Esophagus mucosa (tissue), 1 donor: ENCODE measurements at regions not wholly inside any gene's neighbourhood (a gene's known extent, or its start where the extent isn't known, plus 50 kb on each side); places are given as distances from the start of the nearest gene placed in this dataset.

Experiments used
- ATAC-seq: fragments of 200-7000 bp; cut with Tn5 transposase; one replicate; pipeline ENCODE4 v1.9.1; 2020
- donor health status: DM: yes; HTN: yes; CAD: no.

DNA sequence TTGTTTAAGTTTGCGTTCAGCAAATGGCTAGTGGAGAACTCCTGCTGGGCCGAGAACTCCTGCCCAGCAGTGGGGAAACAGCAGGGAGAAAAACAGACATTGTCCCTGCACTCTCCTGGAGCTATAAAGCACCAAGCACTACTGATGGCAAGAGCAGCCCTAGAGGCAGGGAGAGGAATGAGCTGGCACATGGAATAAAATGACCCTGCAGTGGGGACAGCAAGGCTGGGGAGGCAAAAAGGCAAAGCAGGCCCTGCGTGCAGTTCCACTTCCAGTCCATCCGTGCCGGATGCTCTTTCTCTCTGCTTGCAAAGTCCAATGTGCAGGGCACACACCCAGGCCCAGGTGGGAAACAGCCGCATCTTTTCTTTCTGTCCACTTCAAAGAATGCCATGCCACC lies 415.5 kb downstream of the LRATD1 start:
- no peak for ATAC-seq

DNA sequence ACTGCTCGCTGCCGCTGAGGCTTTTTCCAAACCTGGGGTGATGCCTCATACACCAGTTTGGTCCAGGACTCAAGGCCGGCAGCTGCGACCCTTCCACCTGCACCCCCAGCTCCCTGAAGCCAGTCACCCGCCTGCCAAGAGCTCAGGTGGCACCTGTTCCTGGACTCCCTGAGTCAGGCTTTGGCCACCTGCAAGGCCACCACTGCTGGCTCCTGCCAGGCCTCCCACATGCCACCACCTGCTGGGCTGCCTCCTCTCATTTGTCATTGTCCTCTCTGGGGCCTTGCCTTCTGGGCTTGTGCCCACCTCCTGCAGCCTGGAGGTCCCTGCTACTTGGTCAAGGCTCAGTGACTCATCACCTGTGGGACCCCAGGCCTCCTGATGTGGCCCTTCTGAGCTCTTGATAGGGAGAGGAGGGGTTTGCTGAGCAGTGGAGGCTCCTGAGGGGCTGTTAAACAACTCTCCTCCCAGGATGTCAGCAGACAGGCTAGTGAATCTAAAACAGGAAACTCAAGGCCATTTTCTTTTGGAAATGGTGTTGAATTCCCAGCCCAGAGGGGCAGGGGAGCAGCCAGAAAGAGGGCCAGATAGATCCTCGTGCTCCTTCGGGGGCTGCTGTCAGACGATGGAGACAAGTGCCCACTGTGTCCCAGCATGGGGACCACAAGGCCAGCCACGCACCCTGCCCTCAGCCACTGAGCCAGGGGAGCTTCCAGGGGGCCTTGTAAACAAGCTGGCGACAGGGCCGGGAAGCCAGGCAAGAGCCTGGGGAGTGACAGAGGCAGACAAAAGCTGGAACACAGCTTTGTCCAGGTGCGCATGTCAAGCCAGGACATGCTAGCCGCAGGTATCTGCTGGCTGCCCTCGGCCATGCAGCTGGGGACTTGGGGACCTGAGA lies 416.8 kb downstream of the LRATD1 start:
- ATAC-seq, result no peak

DNA sequence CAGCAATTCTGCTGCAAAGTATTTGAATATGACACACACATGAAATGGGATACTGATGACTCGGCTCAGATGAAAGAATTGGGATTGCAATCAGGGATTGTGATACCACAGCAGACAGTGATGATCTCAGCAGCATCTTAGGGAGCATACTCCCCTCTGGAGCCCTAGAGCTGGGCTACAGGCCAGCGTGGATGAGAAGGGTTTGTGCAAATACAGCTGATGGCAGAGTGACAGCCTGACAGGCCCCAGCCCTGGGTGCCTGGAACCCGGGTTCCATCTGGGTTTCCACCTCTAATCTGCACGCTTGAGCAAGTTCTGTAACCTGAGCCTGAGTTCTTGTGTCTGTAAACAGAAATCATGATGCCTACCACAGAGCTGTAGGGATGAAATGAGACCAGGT lies 418.0 kb downstream of the LRATD1 start:
- no peak for ATAC-seq

DNA sequence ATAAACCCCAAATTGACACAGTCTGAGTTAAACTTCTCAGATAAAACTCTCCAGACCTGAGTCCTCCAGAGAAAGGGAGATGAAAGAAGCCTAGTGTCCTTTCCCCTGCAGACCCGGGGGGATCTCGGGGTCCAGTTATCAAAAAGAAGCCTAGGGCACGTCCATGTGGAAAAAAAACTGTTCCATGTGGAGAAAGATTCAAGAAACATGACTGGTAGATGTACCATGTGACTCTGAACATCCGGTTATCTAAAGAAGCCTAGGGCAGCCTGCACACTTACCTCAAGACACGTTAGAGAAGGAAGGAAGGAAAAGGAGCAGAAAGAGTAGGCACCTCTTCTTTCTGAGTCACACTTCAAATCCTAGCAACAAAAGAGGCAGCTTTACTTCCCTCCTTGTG lies 421.0 kb downstream of the LRATD1 start:
- ATAC-seq, result no peak

DNA sequence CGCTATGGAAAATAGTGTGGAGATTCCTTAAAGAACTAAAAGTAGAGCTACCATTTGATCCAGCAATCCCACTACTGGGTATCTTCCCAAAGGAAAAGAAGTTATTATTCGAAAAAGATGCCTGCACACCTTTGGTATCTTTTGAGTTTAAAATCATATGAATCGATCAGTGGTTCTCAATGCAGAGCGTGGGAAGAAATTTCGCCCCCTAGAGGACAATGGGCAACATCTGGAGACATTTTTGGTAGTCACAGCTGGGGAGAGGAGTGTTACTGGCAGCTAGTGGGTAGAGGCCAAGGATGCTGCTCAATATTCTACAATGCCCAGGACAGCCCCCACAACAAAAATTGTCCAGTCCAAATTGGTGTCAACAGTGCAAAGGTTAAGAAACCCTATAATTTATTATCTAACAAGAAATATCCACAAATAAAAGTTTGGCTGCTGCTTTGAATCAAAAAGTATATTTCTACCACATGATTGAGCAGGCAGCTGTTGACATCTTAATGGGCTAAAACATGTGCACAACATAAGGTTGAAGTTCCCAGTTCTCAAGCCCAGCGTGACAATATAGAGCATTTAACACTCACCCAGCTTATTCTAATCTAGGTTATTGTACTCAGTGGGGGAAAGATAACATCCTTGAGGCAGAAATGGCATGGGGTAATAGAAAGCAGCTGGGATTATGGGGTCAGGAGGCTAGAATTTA lies 425.7 kb downstream of the LRATD1 start:
- ATAC-seq, result no peak

DNA sequence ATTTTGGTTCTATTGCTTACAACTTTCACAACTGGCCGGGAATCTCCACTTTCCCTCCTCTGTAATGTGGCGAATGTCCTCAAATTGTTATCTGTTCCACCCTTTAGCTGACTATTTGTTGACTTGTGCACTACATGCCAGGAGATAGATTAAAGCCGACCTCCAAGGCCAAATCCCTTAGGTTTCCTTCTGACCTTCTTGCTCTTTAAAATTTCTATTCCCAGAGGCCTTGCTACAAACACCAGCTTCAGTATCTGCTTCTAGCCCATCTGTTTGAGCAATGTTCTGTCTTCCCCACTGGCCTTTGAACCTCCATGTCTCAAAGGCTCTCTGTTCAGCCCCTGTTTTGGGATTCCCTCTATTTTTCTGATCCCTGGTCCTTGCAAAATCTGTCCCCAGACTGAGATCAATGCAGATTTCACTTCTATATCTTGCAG lies 426.2 kb downstream of the LRATD1 start:
- ATAC-seq, result no peak

DNA sequence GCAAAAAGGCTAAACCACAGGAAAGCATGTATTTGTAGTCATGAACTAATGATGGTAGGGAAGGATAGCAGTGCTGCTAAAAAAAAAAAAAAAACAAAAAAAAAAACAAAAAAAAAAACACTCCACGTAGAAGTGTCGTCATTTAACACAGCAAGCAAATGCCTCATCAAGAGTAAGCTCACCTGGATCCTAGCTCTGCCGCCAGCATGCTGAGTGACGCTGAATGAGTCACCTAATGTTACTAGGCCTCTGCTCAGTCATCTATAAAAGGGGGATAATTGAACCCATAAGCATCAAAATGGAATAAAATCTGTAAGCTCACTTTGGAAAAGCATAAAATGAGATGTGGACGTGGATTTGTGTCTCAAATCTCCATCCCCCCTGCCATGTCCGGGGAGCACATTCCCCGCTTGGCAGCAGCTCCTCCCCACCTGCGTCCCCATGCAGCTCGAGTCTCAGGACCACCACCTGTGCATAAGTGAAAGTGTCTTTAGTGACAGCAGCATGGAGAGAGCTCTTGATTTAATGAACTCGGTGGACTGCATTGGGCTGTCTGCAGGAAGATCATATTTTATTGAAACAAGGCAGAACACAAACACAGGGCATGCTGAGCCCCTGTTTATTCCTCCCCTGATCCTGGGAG lies 427.5 kb downstream of the LRATD1 start:
- peak; percentile 62 for ATAC-seq

DNA sequence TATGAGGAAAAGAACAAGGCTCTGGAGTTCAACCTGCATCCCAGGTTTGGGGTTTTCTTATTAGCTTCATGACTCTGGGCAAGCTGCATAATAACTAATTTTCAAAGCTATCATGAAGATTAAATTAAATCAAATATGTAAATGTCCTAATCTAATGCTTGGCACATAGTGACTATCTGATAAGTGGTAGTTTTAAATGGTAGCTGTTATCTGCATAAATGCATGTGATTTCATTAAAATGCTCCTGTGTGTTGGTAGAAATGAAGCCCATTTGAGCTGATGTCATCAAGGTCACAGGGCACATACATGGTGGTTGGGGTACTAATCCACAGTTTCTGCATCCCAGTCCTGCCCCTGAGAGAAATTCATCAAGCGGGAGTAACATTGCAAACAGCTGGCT lies 428.8 kb downstream of the LRATD1 start:
- no peak for ATAC-seq

DNA sequence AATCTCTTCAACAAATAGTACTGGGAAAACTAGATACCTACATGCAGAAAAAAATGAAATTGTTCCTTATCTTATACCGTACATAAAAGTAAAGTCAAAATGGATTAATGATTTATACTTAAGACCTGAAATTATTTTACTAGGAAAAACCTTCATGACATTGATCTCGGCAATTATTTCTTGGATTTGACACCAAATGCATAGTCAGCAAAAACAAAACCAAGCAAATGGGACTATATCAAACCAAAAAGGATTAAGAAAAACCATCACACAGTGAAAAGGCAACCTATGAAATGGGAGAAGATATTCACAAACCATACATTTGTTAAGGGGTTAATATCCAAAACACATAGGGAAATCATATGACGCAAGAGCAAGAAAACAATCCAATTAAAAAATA lies 433.6 kb downstream of the LRATD1 start:
- no peak for ATAC-seq

DNA sequence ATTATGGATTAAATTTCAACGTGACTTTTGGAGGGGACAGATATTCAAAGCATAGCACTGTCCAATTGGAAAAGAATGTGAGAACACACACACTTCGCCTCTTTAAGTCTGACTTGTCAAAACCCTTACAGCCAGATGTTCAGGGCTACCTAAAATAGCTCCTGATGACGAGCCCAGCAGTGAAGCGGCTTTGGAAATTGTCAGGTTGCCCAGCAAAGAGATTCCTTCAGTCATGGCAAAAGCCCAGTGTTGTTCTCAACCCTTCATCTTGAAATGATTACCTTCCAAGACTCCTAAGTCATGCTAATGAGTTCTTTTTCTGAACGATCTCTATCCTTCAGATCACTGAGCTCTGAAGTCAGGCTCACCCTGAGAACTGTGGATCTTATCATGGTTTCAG lies 436.6 kb downstream of the LRATD1 start:
- ATAC-seq, result no peak

DNA sequence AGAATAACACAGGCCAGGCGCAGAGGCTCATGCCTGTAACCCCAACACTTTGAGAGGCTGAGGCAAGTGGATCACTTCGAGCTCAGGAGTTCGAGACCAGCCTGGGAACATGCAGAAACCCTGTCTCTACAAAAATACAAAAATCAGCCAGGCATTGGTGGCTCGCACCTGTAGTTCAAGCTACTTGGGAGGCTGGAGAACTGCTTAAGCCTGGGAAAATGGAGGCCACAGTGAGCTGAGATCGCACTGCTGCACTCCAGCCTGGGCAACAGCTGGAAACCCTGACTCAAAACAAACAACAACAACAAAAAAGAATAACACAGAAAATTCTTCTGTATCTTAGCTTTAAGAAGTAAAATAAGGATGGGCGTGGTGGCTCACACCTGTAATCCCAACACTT lies 440.3 kb downstream of the LRATD1 start:
- ATAC-seq, result no peak

DNA sequence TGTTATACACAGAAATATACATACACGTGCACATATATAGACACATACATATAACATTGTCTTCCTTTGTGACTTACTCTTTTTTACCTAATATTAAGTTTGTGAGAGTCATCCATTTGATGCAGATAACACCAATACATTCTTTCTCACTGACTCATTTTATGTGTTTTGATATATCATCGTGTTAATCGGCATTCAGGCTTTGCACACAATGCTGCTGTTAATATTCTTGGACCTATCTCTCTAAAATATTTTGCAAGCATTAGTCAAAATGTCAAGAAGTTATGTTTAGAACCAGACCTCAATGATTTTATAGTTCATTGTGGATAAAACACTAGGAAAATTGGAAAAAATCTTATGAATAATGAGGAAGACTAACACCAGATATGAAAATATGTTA lies 441.1 kb downstream of the LRATD1 start:
- ATAC-seq, result no peak

DNA sequence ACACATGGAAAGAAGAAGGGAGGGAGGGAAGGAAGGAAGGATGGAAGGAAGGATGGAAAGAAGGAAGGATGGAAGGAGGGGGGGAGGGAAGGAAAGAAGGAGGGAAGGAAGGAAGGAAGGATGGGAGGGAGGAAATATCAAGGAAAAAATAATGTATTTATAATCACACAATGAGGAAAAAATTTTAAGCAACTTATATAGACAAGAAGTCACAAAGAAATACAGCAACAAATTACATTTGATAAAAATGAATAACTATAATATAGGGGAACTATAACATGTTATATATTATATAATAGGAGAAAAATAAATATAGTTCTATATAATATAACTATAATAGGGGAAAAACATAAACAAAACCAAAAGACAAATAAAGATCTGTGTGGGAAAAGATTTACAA lies 441.8 kb downstream of the LRATD1 start:
- no peak for ATAC-seq

DNA sequence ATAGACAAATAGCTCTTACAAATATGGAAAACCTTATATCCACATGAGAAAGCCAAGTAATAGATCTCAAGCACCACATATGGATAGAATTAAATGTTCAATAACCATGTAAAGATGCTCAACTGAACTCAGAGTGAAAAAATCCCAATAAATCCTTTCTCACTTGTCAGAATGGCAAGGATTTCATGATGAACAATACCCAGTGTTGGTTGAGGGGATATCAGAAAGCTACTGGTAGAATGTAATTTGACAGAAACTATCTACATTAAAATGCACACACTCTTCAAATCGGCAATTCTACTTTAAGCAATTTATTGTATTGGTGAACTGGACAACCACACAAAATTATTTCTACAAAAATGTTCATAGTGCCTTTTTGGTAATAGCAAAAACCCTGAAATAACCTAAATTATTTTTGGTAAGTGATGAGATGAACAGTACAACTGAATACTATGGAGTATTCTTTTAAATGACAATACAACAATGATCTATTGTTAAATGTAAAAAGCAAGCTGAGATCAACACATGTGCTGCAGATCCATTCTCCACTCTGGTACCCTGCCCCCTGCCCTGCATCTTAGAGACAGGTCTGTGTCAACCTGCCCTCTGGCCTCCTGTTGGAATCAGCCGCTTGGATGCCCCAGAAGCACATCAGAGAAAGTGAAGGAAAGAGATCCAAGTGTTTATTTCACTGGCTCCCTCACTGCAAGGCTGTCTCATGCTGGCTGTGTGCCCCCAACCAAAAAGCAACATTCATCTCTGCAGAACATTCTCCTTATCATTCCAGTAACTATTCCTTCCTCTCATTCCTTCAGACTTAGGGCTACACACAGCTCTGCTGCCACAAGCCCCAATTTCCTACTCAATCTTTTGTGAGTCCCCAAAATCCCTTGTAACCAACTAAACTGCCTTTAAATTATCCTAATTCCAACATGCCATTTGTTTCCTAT lies 442.5 kb downstream of the LRATD1 start:
- ATAC-seq, result no peak

DNA sequence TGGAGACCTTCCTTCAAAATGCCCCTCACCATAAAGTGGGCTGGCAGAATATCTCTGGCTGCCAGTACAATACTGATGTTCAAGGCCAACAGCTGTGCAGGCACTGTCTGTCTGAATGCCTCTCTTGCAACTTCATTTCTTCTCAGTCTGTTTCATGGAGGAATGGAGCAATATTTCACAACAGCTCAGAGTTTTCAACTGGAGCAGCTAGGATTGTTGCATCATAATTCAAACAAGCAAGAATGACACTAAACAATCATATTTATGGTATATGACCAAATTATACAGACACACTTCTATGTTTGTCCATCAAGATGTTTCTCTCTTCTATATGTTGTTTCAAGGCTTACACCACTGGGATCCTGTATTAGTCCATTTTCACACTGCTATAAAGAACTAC lies 444.2 kb downstream of the LRATD1 start:
- ATAC-seq, result no peak

DNA sequence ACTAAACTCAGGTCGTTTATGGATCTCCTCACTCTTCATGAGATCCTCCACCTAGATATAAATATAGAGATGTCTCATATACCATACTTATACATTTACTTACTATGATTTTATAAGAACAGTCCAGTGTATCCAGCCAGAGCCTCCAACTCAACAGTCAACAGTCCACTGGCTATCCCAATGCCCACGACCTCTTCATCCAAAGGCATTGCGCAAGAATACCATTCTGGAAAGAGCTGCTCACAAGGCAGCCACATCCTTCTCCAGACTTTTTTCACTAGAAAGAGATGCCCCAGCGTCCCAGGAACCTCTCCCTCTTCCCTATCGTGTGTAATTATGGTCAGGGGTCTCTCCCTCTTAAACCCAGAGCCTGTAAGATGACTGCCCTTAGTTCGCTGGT lies 448.8 kb downstream of the LRATD1 start:
- ATAC-seq, result no peak

DNA sequence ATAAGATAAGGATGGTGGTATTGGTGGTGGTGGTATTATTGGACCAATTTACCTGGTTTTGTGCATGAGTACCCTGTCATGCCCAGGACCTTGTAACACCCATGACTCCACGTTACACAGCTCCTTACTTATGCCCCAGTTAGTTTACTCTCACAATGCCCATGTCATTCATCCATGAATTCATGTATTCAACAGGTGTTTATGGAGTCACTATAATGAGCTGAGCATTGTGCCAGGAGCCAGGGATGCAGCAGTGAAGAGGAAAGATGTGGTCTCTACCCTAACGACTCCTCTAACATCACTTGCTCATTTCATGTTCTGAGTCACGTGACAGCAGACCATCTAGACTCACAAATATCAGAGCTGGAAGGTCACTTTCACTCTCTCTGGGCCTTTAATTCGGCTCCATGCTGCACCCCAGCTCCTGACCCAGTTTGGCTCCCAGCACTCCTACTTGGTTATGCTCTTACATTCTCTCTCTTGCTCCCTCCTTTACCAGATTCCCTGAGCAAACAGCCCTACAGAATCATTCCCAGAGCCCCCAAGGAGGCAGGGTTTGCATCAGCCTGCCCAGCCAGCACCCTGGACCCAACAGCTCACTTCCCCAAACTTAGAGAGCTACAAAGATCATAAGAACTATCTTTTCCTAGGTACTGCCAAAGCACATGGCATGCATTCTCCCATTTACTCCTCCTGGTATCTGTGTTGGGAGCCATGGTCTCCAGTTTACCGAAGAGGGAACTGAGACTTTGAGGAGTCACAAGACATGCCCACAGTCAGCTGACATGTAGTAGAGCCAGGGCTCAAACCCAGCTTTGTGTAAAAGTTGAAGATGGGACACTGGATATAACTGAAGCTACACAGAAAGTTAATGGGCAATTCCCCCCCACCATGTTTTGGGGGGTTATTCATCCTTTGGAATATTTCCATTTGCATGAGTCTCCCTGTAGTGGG lies 449.9 kb downstream of the LRATD1 start:
- ATAC-seq, result no peak

DNA sequence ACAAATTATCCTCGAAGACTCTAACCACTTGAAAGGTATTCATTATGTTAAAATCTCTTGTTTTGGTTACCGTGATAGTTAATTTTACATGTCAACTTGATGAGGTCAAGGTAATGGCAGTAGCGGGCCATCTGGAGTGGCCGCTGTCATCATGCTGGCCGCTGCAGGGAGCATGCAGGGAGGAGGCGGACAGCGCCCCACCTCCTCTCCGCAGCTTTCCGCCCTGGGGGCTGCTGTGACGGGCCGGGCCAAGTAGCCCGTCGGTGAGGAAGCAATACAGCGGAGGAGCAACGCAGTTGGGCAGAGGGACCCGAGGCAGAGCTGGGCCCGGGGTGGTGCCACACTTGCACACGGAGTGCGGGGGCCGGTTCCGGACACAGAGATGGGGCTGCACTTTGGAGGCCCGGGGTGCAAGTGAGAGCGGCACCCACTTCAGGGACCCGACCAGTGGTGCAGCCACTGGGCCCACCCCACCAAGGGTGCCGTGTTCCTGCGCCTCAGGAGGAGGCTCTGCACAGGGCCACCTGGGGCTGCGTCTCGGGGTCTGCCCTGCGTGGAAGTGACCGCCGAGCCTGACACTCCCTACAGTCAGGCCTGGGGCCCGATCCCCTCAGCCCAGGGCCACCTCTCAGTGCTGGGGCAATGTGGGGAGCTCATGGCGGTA lies 452.4 kb downstream of the LRATD1 start:
- peak; percentile 17 for ATAC-seq

DNA sequence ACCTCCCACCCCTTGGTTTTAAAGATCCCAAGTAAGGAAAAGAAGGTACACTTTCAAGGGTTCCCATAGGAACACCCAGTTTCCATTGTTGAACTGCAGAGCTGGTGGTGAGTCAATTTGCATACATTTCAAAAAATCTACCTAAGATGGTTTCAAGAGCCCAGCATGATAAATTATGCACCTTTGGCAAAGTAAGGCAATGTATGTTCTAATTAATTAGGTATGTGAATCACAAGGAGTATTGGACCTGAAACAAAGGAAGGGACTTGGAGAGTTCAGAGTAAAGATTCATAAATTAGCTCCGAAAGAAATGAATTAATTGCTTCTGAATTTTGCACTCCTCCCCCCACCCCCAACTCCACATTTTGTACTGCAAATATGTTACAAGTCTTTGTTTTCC lies 459.7 kb downstream of the LRATD1 start:
- ATAC-seq, result no peak

DNA sequence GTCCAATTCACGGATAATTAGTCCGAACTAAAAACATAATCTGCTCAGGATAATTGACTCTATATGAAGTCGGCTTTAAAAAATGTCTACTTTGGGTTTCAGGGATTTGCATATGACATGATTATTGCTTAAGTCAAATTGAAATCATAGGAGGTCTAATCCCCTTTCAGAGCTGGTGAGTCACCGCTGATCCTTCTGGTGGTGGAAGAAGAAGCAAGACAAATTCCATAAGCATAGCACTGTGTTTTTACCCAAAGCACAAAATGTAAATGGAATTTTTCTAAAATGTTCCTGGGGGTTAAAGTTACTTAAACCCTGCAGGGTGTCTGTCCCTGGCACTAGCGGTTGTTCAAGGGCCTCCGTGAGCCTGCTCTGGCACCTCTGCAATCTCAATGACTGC lies 460.2 kb downstream of the LRATD1 start:
- no peak for ATAC-seq

DNA sequence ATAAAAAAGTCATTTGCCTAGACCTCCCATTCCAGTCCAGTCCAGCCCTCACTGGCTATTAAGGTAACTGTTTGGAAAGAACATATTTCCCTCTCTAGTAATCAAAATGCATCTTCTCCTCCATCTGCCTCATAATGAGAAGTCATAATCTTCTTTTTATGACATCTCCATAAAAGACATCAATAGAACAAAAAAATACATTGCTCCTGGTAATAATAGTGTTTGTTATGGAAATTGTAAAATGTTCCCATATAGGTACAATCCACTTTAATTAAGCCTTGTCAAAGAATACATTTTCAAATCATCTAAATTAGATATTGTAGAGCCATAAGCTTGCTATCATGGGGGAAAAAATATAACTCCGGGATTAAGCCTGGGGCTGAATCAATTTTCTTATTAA lies 461.6 kb downstream of the LRATD1 start:
- no peak for ATAC-seq
